ENCODE measurements at regions not wholly inside any gene's neighbourhood (a gene's known extent, or its start where the extent isn't known, plus 50 kb on each side); places are given as distances from the start of the nearest gene placed in this dataset.

DNA sequence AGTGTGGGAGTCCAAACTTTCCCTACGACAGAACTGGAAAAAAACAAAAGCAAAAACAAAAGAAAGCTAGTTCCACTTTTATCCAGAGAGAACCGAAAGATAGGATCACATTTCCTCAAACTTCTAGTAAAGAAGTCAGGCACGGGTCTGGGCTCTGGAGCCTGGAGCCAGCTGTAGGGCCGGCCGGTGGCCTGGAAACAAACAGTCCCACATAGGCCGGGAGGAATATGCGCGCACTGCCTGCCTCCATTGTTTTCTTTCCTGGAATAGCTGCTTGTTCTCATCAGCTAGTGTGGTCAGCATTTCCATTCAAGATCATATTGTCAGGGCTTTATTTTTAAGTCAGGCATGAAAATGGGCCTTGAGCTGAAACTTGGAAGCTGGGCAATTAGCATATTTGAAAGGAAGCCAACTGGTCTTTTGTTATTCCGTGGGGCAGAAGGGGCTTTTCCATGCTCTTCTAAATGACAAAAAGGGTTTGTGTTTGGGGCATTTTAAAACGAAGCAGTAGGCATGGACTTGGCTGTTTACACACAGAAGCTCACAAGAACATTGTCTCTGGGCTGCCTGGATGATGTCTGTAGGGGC is 58.7 kb upstream of the RFX8 start:
- POLR2A ChIA-PET: interaction anchor here (0.6 kb wide), 1 partner anchor 102 kb away, joined by 3 read pairs; no protein-coding TSS in a partner anchor
- Histone ChIP-seq H2AFZ (ENCODE audit: low read depth, low read length) (no peak overlapping the region), H4K20me1 (replicated peaks; ENCODE audit: control insufficient read depth, insufficient read depth, low read length) (no peaks in the 10 kb centered on the region), H3K4me3 (no peak overlapping the region), H3K9me3 (replicated peaks; ENCODE audit: control insufficient read depth, insufficient read depth, low read depth, low read length) (no peaks in the 10 kb centered on the region), H3K4me2 (ENCODE audit: insufficient read depth, low read length) (no peak overlapping the region), H3K9me1 (ENCODE audit: control insufficient read depth, insufficient read depth, low read length) (no peaks in the 10 kb centered on the region), H3K36me3 (ENCODE audit: control insufficient read depth, insufficient read depth, low read length) (no peaks in the 10 kb centered on the region), H3K27me3 (ENCODE audit: control insufficient read depth in 2 of 2, insufficient read depth in 2 of 2, low read length in 2 of 2) (peaks cover 4 to 18% of the 10 kb centered on the region in 2 experiments; a peak in 3 of 5 replicates), H3K4me1 (replicated peaks in 1 of 2; ENCODE audit: control insufficient read depth in 2 of 2, insufficient read depth in 2 of 2, low read length in 2 of 2) (no peaks in the 10 kb centered on the region), H3K27ac (ENCODE audit: extremely low read depth, low read depth, low read length) (no peak overlapping the region), H3K9ac (ENCODE audit: insufficient read depth in 1 of 2, low read depth in 2 of 2, low read length in 2 of 2) (no peak overlapping the region), H3K79me2 (ENCODE audit: control insufficient read depth, insufficient read depth, low read length) (no peaks in the 10 kb centered on the region)
- CTCF ChIA-PET (ENCODE audit: low intra/inter-chr PET ratio): no interaction called here
- DNase-seq (ENCODE audit: extremely low read depth in 1 of 4, low spot score in 3 of 4) (no peak), FAIRE-seq (no peak), ATAC-seq (no peak)
- intact Hi-C loops (cut with micrococcal nuclease) (no loop called here), in situ Hi-C loops (cut with MboI) (no loop called here)
- no TSS peak for BruUV-seq (replicated peaks)
- 7% methylated on average over 10 of the region's 10 CpGs for WGBS (ENCODE audit: insufficient coverage, low coverage, missing lambda C conversion rate)
- TF ChIP-seq ZZZ3 (IDR thresholded peaks at IDR 0.05): no peak
- no peak for TF ChIP-seq CHD2 (IDR thresholded peaks at IDR 0.05; ENCODE audit: low read depth, low read length)
- no peak for TF ChIP-seq HIVEP1 (CRISPR knock-in tag; IDR thresholded peaks at IDR 0.05)
- TF ChIP-seq GABPB2 (CRISPR knock-in tag; conservative IDR thresholded peaks at IDR 0.05): no peak
- no peak for TF ChIP-seq SIN3B (IDR thresholded peaks at IDR 0.05; ENCODE audit: low read depth)
- no peak for TF ChIP-seq CHCHD3 (CRISPR knock-in tag; IDR thresholded peaks at IDR 0.05)
- TF ChIP-seq ZNF695 (CRISPR knock-in tag; IDR thresholded peaks at IDR 0.05): no peak
- no peak for TF ChIP-seq ASH1L (IDR thresholded peaks at IDR 0.05; ENCODE audit: borderline replicate concordance, low read depth, partially characterized antibody)
- TF ChIP-seq C11orf30 (IDR thresholded peaks at IDR 0.05; ENCODE audit: low read depth): no peak
- TF ChIP-seq, protein P1, sequence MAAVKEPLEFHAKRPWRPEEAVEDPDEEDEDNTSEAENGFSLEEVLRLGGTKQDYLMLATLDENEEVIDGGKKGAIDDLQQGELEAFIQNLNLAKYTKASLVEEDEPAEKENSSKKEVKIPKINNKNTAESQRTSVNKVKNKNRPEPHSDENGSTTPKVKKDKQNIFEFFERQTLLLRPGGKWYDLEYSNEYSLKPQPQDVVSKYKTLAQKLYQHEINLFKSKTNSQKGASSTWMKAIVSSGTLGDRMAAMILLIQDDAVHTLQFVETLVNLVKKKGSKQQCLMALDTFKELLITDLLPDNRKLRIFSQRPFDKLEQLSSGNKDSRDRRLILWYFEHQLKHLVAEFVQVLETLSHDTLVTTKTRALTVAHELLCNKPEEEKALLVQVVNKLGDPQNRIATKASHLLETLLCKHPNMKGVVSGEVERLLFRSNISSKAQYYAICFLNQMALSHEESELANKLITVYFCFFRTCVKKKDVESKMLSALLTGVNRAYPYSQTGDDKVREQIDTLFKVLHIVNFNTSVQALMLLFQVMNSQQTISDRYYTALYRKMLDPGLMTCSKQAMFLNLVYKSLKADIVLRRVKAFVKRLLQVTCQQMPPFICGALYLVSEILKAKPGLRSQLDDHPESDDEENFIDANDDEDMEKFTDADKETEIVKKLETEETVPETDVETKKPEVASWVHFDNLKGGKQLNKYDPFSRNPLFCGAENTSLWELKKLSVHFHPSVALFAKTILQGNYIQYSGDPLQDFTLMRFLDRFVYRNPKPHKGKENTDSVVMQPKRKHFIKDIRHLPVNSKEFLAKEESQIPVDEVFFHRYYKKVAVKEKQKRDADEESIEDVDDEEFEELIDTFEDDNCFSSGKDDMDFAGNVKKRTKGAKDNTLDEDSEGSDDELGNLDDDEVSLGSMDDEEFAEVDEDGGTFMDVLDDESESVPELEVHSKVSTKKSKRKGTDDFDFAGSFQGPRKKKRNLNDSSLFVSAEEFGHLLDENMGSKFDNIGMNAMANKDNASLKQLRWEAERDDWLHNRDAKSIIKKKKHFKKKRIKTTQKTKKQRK (IDR thresholded peaks at IDR 0.05; ENCODE audit: borderline replicate concordance, low read depth, low read length): no peak
- TF ChIP-seq CTBP1 (IDR thresholded peaks at IDR 0.05; ENCODE audit: borderline replicate concordance): no peak
- TF ChIP-seq U2AF2 (optimal IDR thresholded peaks at IDR 0.05; ENCODE audit: low read depth, low read length): no peak
- TF ChIP-seq, protein P2, sequence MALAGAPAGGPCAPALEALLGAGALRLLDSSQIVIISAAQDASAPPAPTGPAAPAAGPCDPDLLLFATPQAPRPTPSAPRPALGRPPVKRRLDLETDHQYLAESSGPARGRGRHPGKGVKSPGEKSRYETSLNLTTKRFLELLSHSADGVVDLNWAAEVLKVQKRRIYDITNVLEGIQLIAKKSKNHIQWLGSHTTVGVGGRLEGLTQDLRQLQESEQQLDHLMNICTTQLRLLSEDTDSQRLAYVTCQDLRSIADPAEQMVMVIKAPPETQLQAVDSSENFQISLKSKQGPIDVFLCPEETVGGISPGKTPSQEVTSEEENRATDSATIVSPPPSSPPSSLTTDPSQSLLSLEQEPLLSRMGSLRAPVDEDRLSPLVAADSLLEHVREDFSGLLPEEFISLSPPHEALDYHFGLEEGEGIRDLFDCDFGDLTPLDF (CRISPR knock-in tag; IDR thresholded peaks at IDR 0.05): no peak
- TF ChIP-seq, protein P3, sequence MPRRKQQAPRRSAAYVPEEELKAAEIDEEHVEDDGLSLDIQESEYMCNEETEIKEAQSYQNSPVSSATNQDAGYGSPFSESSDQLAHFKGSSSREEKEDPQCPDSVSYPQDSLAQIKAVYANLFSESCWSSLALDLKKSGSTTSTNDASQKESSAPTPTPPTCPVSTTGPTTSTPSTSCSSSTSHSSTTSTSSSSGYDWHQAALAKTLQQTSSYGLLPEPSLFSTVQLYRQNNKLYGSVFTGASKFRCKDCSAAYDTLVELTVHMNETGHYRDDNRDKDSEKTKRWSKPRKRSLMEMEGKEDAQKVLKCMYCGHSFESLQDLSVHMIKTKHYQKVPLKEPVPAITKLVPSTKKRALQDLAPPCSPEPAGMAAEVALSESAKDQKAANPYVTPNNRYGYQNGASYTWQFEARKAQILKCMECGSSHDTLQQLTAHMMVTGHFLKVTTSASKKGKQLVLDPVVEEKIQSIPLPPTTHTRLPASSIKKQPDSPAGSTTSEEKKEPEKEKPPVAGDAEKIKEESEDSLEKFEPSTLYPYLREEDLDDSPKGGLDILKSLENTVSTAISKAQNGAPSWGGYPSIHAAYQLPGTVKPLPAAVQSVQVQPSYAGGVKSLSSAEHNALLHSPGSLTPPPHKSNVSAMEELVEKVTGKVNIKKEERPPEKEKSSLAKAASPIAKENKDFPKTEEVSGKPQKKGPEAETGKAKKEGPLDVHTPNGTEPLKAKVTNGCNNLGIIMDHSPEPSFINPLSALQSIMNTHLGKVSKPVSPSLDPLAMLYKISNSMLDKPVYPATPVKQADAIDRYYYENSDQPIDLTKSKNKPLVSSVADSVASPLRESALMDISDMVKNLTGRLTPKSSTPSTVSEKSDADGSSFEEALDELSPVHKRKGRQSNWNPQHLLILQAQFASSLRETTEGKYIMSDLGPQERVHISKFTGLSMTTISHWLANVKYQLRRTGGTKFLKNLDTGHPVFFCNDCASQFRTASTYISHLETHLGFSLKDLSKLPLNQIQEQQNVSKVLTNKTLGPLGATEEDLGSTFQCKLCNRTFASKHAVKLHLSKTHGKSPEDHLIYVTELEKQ (CRISPR knock-in tag; IDR thresholded peaks at IDR 0.05): no peak
- no peak for TF ChIP-seq NR4A1 (CRISPR knock-in tag; IDR thresholded peaks at IDR 0.05)
- no peak for TF ChIP-seq NR4A1 (tag; IDR thresholded peaks at IDR 0.05)
